Stimulated activated CD8-positive, alpha-beta memory T cell treated with anti-CD3 and anti-CD28 coated beads, Interleukin-7, amount 100 ng/mL, for 24 hours (primary cell): ENCODE measurements at regions not wholly inside any gene's neighbourhood (a gene's known extent, or its start where the extent isn't known, plus 50 kb on each side); places are given as distances from the start of the nearest gene placed in this dataset.
A peak's percentile ranks its signal among the peaks of the same experiment; 100 is the strongest.

Source experiments
- DNase-seq: peaks from one replicate; pipeline ENCODE4 v3.0.0-alpha.2; 2020; ENCODE audit warnings: low read depth

- DNase-seq: no peak
These were observed 131.4 kb upstream of the UBASH3B start for GRCh38 chr11:122523846-122524805.

GRCh38 chr11:122521626-122522025 lies 133.9 kb upstream of the UBASH3B start:
- DNase-seq: no peak

GRCh38 chr11:122517403-122518379 lies 137.8 kb upstream of the UBASH3B start:
- DNase-seq: no peak

- no peak for DNase-seq
These were observed 138.8 kb upstream of the UBASH3B start for GRCh38 chr11:122516686-122517085.

GRCh38 chr11:122513997-122514396 lies 141.5 kb upstream of the UBASH3B start:
- no peak for DNase-seq

- DNase-seq: no peak
These were observed 142.2 kb upstream of the UBASH3B start for GRCh38 chr11:122513328-122513727.

GRCh38 chr11:122512688-122513087 lies 142.8 kb upstream of the UBASH3B start:
- no peak for DNase-seq

GRCh38 chr11:122509899-122510298 lies 145.6 kb upstream of the UBASH3B start:
- DNase-seq: no peak

- DNase-seq: no peak
These were observed 146.4 kb upstream of the UBASH3B start for GRCh38 chr11:122509091-122509490.

- DNase-seq: peak; percentile 5
These were observed 150.1 kb upstream of the UBASH3B start for GRCh38 chr11:122505304-122506006.

- no peak for DNase-seq
These were observed 161.3 kb upstream of the UBASH3B start for GRCh38 chr11:122494221-122494620.

GRCh38 chr11:122491509-122491908 lies 164.0 kb upstream of the UBASH3B start:
- no peak for DNase-seq

GRCh38 chr11:122488892-122489706 lies 166.4 kb upstream of the UBASH3B start:
- DNase-seq: no peak

- no peak for DNase-seq
These were observed 167.9 kb upstream of the UBASH3B start for GRCh38 chr11:122487669-122488068.

GRCh38 chr11:122486793-122487495 lies 168.6 kb upstream of the UBASH3B start:
- no peak for DNase-seq

- DNase-seq: no peak
These were observed 176.5 kb upstream of the UBASH3B start for GRCh38 chr11:122478986-122479385.

- no peak for DNase-seq
These were observed 186.6 kb upstream of the UBASH3B start for GRCh38 chr11:122468965-122469364.

GRCh38 chr11:122463530-122463929 lies 192.0 kb upstream of the UBASH3B start:
- no peak for DNase-seq

GRCh38 chr11:122459064-122459463 lies 196.5 kb upstream of the UBASH3B start:
- no peak for DNase-seq

GRCh38 chr11:122453586-122453985 lies 201.9 kb upstream of the UBASH3B start:
- DNase-seq: no peak
